RWPE2 (cell line): ENCODE measurements at regions not wholly inside any gene's neighbourhood (a gene's known extent, or its start where the extent isn't known, plus 50 kb on each side); places are given as distances from the start of the nearest gene placed in this dataset.

Experiments
- ATAC-seq: fragments of 200-7000 bp; cut with Tn5 transposase; 3 replicates; pipeline ENCODE4 v1.9.1; 2021; ENCODE audit warnings: low read depth
- DNase-seq: peaks from one replicate; pipeline ENCODE4 v3.0.0-alpha.2; 2020; ENCODE audit warnings: low spot score
- H3K27ac ChIP-seq: fragments of 450-650 bp; 2 replicates; pipeline ENCODE4 v1.5.1; 2017; ENCODE audit warnings: mild to moderate bottlenecking; ENCODE audit not compliant: poor library complexity, severe bottlenecking
- H3K27me3 ChIP-seq: fragments of 250-450 bp; sonication (Bioruptor Pico); 2 replicates; pipeline ENCODE4 v1.5.1; 2021; ENCODE audit warnings: mild to moderate bottlenecking, moderate library complexity; ENCODE audit not compliant: insufficient read depth, poor library complexity, severe bottlenecking
- H3K36me3 ChIP-seq: fragments of 250-450 bp; sonication (Bioruptor Pico); 2 replicates; pipeline ENCODE4 v1.5.1; 2020; ENCODE audit warnings: low read depth, mild to moderate bottlenecking, moderate library complexity
- H3K4me1 ChIP-seq: fragments of 250-450 bp; sonication (Bioruptor Pico); 2 replicates; pipeline ENCODE4 v1.5.1; 2021; ENCODE audit warnings: mild to moderate bottlenecking, moderate library complexity; ENCODE audit not compliant: insufficient read depth, poor library complexity, severe bottlenecking
- H3K4me3 ChIP-seq: fragments of 250-450 bp; sonication (Bioruptor Pico); 2 replicates; pipeline ENCODE4 v1.5.1; 2021; ENCODE audit warnings: mild to moderate bottlenecking, moderate library complexity; ENCODE audit not compliant: severe bottlenecking
- H3K9me3 ChIP-seq: fragments of 250-450 bp; sonication (Bioruptor Pico); 2 replicates; pipeline ENCODE4 v1.5.1; 2021; ENCODE audit warnings: mild to moderate bottlenecking, moderate library complexity; ENCODE audit not compliant: severe bottlenecking
- TF ChIP-seq, protein P1 (sequence below): fragments of 450-650 bp; IDR thresholded peaks from one replicate; pipeline ENCODE4 v1.5.1; 2017; ENCODE audit warnings: mild to moderate bottlenecking, moderate library complexity; ENCODE audit not compliant: poor library complexity, severe bottlenecking

DNA sequence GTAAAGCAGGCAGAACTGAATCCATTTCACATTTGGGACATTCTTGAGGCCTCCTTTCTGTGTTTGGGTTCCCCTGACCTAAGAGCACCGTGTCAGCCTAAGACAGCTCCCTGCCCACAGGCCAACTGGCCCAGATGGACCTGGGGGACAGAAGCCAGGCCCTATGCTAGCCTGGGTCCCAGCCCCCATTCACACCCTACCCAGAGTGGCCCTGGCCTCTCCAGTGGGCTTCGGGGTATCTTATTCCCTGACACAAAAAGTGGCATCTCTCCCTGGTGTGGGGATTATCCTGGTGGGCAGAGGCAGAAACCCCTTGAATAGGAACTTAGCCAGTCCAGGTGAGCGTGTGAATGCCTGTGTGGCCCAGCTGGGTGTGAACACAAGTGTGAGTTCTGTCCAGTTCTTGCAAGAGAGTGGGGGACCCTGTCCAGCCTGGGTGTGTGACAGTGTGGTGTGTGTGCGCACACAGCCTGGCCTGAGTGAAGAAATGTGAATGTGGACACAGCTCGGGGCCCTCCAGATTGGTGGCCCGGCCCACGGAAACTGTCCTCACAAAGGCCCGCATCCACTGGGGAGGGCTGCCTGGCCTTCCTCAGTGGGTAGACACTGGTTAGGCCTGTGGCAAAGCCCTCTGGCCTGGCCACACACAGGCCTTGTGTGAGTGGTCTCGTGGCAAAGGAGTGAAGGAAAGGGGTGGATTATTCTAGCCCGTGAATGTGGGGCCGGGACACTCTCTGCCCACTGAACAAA is 63.0 kb upstream of the HAAO start:
- ATAC-seq (no peak), DNase-seq (no peak)
- peaks cover 7% of the 10 kb centered on the region for H3K4me1 ChIP-seq
- no peak overlapping the region for H3K27ac ChIP-seq
- no peaks in the 10 kb centered on the region for H3K9me3 ChIP-seq
- H3K4me3 ChIP-seq, result no peak overlapping the region
- H3K27me3 ChIP-seq, result no peaks in the 10 kb centered on the region
- H3K36me3 ChIP-seq, result no peaks in the 10 kb centered on the region
- TF ChIP-seq, protein P1, sequence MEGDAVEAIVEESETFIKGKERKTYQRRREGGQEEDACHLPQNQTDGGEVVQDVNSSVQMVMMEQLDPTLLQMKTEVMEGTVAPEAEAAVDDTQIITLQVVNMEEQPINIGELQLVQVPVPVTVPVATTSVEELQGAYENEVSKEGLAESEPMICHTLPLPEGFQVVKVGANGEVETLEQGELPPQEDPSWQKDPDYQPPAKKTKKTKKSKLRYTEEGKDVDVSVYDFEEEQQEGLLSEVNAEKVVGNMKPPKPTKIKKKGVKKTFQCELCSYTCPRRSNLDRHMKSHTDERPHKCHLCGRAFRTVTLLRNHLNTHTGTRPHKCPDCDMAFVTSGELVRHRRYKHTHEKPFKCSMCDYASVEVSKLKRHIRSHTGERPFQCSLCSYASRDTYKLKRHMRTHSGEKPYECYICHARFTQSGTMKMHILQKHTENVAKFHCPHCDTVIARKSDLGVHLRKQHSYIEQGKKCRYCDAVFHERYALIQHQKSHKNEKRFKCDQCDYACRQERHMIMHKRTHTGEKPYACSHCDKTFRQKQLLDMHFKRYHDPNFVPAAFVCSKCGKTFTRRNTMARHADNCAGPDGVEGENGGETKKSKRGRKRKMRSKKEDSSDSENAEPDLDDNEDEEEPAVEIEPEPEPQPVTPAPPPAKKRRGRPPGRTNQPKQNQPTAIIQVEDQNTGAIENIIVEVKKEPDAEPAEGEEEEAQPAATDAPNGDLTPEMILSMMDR, result no peak

DNA sequence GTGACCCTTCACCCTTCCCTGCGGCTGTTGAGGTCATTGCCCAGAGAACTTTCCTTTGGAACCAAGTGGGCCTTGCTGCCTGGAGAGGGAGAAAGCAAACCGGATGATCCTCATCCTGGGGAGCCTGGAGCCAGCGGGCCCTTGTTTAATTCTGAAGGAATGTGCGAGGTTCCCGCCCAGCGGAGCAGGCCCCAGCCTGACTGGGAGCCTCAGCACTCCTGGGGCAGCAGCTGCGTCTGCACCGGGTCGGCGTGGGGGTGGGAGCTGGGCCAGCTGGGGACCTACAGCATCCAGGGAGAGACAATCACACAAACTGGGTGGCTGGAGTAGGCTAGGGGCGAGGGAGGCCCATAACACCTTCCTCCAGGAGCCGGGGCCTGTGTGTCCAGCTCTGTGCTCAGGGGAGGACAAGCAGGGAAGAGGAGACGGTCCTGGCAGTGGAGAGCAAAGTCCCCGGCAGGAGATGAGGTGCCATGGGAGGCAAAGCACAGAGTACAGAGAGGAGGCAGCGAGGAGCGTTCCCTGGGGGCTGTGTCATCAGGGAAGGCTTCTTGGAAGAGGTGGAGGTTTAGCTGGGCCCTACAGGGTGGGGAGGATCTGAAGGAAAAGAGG is 61.9 kb upstream of the HAAO start:
- peaks cover 7% of the 10 kb centered on the region for H3K4me1 ChIP-seq
- TF ChIP-seq, protein P1, result no peak
- no peaks in the 10 kb centered on the region for H3K27me3 ChIP-seq
- H3K9me3 ChIP-seq, result no peaks in the 10 kb centered on the region
- no peaks in the 10 kb centered on the region for H3K36me3 ChIP-seq
- DNase-seq, result no peak
- H3K27ac ChIP-seq, result peak overlapping the region; percentile 47
- H3K4me3 ChIP-seq, result no peak overlapping the region
- ATAC-seq, result peak; percentile 84

DNA sequence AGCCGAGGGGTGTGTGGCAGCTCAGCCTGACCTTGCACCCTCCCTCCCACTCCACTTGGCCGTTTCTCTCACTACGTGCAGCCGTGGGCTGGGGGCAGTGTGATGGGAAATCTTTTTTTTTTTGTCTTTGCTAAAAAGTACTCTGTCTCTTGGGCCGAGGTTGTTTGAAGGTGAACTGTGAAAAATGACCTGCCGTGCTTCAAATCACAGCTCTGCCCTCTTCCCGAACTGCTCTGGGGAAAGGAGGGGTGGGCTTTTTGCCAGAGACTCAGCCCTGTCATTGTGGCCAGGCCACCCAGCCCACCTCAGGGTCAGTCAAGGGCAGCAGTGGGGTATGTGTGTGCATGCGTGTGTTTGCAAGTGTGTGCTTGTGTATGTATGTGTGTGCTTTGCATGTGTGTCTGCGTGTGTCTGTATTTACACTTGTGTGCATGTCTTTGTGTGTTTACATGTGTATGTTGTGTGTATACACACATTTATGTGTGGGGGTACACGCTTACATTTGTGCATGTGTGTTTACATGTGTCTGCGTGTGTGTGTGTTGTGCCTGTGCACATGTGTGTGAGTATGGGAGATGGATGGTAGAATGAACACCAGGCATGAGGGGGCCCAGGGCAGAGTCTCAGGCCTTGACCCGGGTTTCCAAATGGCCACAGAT is 61.3 kb upstream of the HAAO start:
- Histone ChIP-seq H3K4me3 (no peak overlapping the region), H3K9me3 (no peaks in the 10 kb centered on the region), H3K36me3 (no peaks in the 10 kb centered on the region), H3K27ac (peak overlapping the region; percentile 47), H3K4me1 (peaks cover 7% of the 10 kb centered on the region), H3K27me3 (no peaks in the 10 kb centered on the region)
- no peak for DNase-seq
- ATAC-seq, result no peak
- TF ChIP-seq, protein P1, result no peak

DNA sequence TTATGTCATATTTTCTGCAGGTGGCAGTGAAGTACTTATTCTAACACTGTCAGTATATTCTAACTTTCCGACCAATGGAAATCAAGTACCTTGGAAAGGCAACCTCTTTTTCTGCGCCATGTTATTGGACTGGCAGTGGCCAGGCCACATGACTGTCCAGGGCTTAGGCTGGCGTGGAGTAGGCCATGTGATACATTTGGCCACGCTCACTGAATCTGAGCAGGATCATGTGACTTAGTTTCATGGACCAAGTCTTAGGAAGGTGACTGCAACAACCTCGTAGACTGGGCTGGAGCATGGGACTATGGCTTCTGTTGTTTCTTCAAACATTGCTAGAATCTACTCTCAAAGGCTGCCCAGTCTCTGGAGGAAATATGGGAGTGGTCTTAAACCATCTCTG is 60.4 kb upstream of the HAAO start:
- Histone ChIP-seq H3K4me1 (peaks cover 7% of the 10 kb centered on the region), H3K36me3 (no peaks in the 10 kb centered on the region), H3K4me3 (no peak overlapping the region), H3K27ac (no peak overlapping the region), H3K9me3 (no peaks in the 10 kb centered on the region), H3K27me3 (no peaks in the 10 kb centered on the region)
- TF ChIP-seq, protein P1, result no peak
- DNase-seq (no peak), ATAC-seq (no peak)
